Lower lobe of right lung (tissue), 2 donors: ENCODE measurements at regions not wholly inside any gene's neighbourhood (a gene's known extent, or its start where the extent isn't known, plus 50 kb on each side); places are given as distances from the start of the nearest gene placed in this dataset.

Source experiments
- ATAC-seq, 2 donors: fragments of 200-7000 bp; cut with Tn5 transposase; one replicate each; pipeline ENCODE4 v1.9.1; 2020 to 2022; ENCODE audit warnings: mild to moderate bottlenecking in 2 of 2, moderate library complexity in 2 of 2
- DNase-seq: peaks from one replicate; pipeline ENCODE4 v3.0.0-alpha.2; 2020
- H3K27ac ChIP-seq: fragments of 200-600 bp; one replicate; pipeline ENCODE4 v1.8.0; 2022
- H3K27me3 ChIP-seq: fragments of 200-600 bp; one replicate; pipeline ENCODE4 v1.8.0; 2022; ENCODE audit warnings: low read depth
- H3K36me3 ChIP-seq: fragments of 200-600 bp; one replicate; pipeline ENCODE4 v1.8.0; 2022; ENCODE audit warnings: mild to moderate bottlenecking
- H3K4me1 ChIP-seq: fragments of 200-600 bp; one replicate; pipeline ENCODE4 v1.8.0; 2022
- H3K4me3 ChIP-seq: fragments of 200-600 bp; one replicate; pipeline ENCODE4 v1.8.0; 2022; ENCODE audit warnings: mild to moderate bottlenecking
- H3K9me3 ChIP-seq: fragments of 200-600 bp; one replicate; pipeline ENCODE4 v1.8.0; 2022
- intact Hi-C: fragments of 100-400 bp; cut with DNase I; formaldehyde crosslinking; loops from one replicate; pipeline ENCODE4 v1.11.0; 2022
- TF ChIP-seq, protein P1 (sequence below): fragments of 200-600 bp; IDR thresholded peaks from one replicate; pipeline ENCODE4 v1.8.0; 2022; ENCODE audit warnings: antibody characterized with exemption, mild to moderate bottlenecking
- donor health status: DM: no; HTN: yes; CAD: no; lungs with severe emphysema.

DNA sequence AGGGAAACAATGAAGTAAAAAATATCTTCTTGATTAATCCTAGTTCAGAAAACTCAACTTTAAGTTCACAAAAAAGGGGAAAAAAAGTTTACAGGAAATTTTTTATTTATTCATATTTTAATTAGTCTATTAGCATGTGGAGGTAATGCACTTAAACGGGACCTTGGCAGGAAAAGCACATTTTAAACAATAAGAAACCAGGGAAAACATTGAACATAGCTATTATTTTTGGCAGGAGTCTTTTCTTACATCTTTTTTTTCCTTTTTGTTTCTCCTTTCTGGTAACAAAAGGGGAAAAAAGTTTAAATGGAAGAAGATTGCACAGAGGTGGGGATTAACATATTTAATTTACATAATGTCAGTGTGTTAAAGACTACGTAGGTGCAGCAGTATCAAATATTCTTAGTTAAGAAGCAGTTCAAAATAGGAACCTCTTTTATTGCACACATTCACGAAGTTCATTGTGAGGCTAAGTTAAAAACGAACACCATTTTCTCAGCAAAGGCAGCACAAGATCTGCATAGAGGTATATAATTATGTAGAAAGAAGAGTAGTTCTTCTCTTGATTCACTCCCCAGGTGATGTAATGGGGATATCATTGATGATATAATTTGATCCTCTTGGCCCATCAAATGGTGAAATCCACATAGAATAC is 940.5 kb downstream of the CDH11 start:
- no peak overlapping the region for H3K27ac ChIP-seq
- no peak overlapping the region for H3K4me3 ChIP-seq
- intact Hi-C loops = no loop called here
- peaks cover 16% of the 10 kb centered on the region for H3K9me3 ChIP-seq
- H3K36me3 ChIP-seq = no peaks in the 10 kb centered on the region
- no peaks in the 10 kb centered on the region for H3K4me1 ChIP-seq
- TF ChIP-seq, protein P1, sequence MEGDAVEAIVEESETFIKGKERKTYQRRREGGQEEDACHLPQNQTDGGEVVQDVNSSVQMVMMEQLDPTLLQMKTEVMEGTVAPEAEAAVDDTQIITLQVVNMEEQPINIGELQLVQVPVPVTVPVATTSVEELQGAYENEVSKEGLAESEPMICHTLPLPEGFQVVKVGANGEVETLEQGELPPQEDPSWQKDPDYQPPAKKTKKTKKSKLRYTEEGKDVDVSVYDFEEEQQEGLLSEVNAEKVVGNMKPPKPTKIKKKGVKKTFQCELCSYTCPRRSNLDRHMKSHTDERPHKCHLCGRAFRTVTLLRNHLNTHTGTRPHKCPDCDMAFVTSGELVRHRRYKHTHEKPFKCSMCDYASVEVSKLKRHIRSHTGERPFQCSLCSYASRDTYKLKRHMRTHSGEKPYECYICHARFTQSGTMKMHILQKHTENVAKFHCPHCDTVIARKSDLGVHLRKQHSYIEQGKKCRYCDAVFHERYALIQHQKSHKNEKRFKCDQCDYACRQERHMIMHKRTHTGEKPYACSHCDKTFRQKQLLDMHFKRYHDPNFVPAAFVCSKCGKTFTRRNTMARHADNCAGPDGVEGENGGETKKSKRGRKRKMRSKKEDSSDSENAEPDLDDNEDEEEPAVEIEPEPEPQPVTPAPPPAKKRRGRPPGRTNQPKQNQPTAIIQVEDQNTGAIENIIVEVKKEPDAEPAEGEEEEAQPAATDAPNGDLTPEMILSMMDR = no peak
- DNase-seq (no peak), ATAC-seq (no peak)
- no peaks in the 10 kb centered on the region for H3K27me3 ChIP-seq

DNA sequence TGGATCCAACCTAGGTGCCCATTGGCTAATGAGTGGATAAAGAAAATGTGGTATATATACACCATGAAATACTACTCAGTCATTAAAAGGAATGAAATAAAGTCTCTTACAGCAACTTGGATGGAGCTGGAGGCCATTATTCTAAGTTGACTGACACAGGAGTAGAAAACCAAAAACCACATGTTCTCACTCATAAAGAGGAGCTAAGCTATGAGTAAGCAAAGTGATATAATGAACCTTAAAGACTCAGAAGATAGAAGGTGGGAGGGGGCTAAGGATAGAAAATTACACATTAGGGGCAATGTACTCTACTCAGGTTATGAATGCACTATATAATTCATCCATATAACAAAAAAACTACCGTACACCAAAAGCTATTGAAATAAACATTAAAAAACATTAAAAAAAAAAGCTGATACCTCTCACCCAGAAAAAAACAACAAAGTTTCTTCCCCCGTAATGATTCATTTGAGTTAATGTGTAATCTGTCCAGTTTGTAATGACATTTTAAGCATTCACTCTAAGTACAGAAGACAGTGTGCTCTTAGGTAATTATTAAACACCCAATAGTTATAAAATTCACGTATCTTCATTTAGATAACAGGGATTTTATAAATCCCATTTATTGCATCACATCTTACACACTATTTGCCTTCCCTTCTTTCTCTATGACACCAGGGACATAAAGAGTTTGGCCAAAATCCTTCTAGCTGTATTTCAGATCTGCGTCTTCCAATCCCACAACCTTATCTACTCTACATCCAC is 941.5 kb downstream of the CDH11 start:
- H3K27me3 ChIP-seq = no peaks in the 10 kb centered on the region
- ATAC-seq = no peak
- H3K9me3 ChIP-seq = peaks cover 16% of the 10 kb centered on the region
- TF ChIP-seq, protein P1 = no peak
- H3K36me3 ChIP-seq = no peaks in the 10 kb centered on the region
- no peak overlapping the region for H3K4me3 ChIP-seq
- H3K4me1 ChIP-seq = no peaks in the 10 kb centered on the region
- intact Hi-C loops = no loop called here
- no peak overlapping the region for H3K27ac ChIP-seq
- no peak for DNase-seq

- H3K36me3 ChIP-seq = no peaks in the 10 kb centered on the region
- DNase-seq (no peak), ATAC-seq (no peak)
- TF ChIP-seq, protein P1 = no peak
- H3K4me1 ChIP-seq = no peaks in the 10 kb centered on the region
- no peak overlapping the region for H3K27ac ChIP-seq
- no peak overlapping the region for H3K4me3 ChIP-seq
- intact Hi-C loops = no loop called here
- H3K27me3 ChIP-seq = no peaks in the 10 kb centered on the region
- H3K9me3 ChIP-seq = peaks cover 16% of the 10 kb centered on the region
These were observed 947.5 kb downstream of the CDH11 start for GRCh38 chr16:64174327-64174726.

- Histone ChIP-seq H3K36me3 (no peaks in the 10 kb centered on the region), H3K9me3 (peaks cover 9% of the 10 kb centered on the region), H3K27me3 (no peaks in the 10 kb centered on the region), H3K4me1 (no peaks in the 10 kb centered on the region), H3K4me3 (no peak overlapping the region), H3K27ac (no peak overlapping the region)
- DNase-seq = no peak
- ATAC-seq = no peak
- TF ChIP-seq, protein P1 = no peak
- intact Hi-C loops = no loop called here
These were observed 949.2 kb downstream of the CDH11 start for GRCh38 chr16:64172652-64173051.

DNA sequence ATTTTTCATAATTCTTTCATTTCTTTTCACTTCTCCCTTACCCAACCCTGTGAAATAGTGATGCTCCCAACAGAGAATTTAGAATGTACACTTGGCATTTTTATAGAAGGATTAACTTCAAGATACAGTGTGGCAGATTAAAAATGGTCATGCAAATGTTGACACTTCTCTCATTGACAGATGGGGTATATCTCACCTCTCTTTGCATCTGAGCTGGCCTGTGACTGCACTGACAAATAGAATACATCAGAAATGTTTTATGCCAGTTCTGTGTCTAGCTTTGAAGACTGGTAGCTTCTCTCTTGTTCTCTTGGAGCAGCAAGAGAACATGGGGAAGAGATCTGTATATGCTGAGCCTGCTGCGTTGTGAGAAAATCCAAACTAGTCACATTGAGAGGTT is 949.6 kb downstream of the CDH11 start:
- ATAC-seq (no peak), DNase-seq (no peak)
- TF ChIP-seq, protein P1 = no peak
- H3K27me3 ChIP-seq = no peaks in the 10 kb centered on the region
- H3K9me3 ChIP-seq = peaks cover 5% of the 10 kb centered on the region
- H3K36me3 ChIP-seq = no peaks in the 10 kb centered on the region
- no peaks in the 10 kb centered on the region for H3K4me1 ChIP-seq
- no peak overlapping the region for H3K4me3 ChIP-seq
- H3K27ac ChIP-seq = no peak overlapping the region
- intact Hi-C loops = no loop called here
